Natural killer cell (primary cell): ENCODE measurements at regions not wholly inside any gene's neighbourhood (a gene's known extent, or its start where the extent isn't known, plus 50 kb on each side); places are given as distances from the start of the nearest gene placed in this dataset.

Experiments used
- ATAC-seq, 3 donors: fragments of 150-1000 bp in 2 of 3; fragments of 200-7000 bp in 1 of 3; cut with Tn5 transposase; 1 replicate in 1 of 3; 2 replicates in 2 of 3; pipeline ENCODE4 v1.10.0; 2021; ENCODE audit warnings: mild to moderate bottlenecking in 2 of 3, moderate library complexity in 2 of 3
- DNase-seq, 2 donors: peaks; one replicate each; pipeline versions ENCODE4 v3.0.0 to v3.0.0-alpha.2; 2013 to 2021; ENCODE audit warnings: mixed read lengths in 1 of 2
- H3K27ac ChIP-seq: one replicate; pipeline ENCODE4 v1.5.1; 2013; ENCODE audit warnings: mild to moderate bottlenecking, low read length
- H3K27me3 ChIP-seq: one replicate; pipeline ENCODE4 v1.6.1; 2013; ENCODE audit warnings: low read length; ENCODE audit not compliant: control insufficient read depth, insufficient read depth
- H3K36me3 ChIP-seq: one replicate; pipeline ENCODE4 v1.6.1; 2013; ENCODE audit warnings: low read length; ENCODE audit not compliant: control insufficient read depth, insufficient read depth
- H3K4me1 ChIP-seq: one replicate; pipeline ENCODE4 v1.6.1; 2013; ENCODE audit warnings: low read length; ENCODE audit not compliant: control insufficient read depth, insufficient read depth
- H3K4me3 ChIP-seq: one replicate; pipeline ENCODE4 v1.5.1; 2013; ENCODE audit warnings: low read length
- H3K9me3 ChIP-seq: one replicate; pipeline ENCODE4 v1.6.1; 2013; ENCODE audit warnings: low read length; ENCODE audit not compliant: control insufficient read depth, insufficient read depth
- H3K27ac Mint-ChIP-seq, 2 donors: one replicate each; pipeline ENCODE4 v1.8.0; 2022; ENCODE audit warnings: mild to moderate bottlenecking in 2 of 2, mixed read lengths in 2 of 2, moderate library complexity in 1 of 2
- H3K27me3 Mint-ChIP-seq, 2 donors: one replicate each; pipeline ENCODE4 v1.8.0; 2022; ENCODE audit warnings: low read depth in 2 of 2, mixed read lengths in 2 of 2
- H3K36me3 Mint-ChIP-seq: one replicate; pipeline ENCODE4 v1.8.0; 2022; ENCODE audit warnings: mixed read lengths
- H3K4me1 Mint-ChIP-seq, 2 donors: one replicate each; pipeline ENCODE4 v1.8.0; 2022; ENCODE audit warnings: mixed read lengths in 2 of 2
- H3K4me3 Mint-ChIP-seq: one replicate; pipeline ENCODE4 v1.8.0; 2022; ENCODE audit warnings: mild to moderate bottlenecking, moderate library complexity, mixed read lengths
- H3K9me3 Mint-ChIP-seq, 2 donors: one replicate each; pipeline ENCODE4 v1.8.0; 2022; ENCODE audit warnings: mixed read lengths in 2 of 2
- WGBS: methylation state at CpG from one replicate; pipeline ENCODE4 v1.1.7; 2013; ENCODE audit warnings: missing lambda C conversion rate; ENCODE audit not compliant: insufficient coverage; 5-methylcytosine and 5-hydroxymethylcytosine counted together
- intact Hi-C: fragments of 100-400 bp; cut with micrococcal nuclease; formaldehyde crosslinking; loops from one replicate; pipeline ENCODE4 v1.14.2; 2022
- TF ChIP-seq, protein P1 (sequence below): fragments of 200-600 bp; IDR thresholded peaks from one replicate; pipeline ENCODE4 v1.8.0; 2022; ENCODE audit warnings: antibody characterized with exemption

- DNase-seq: peak in 1 of 2 donors; percentile 42
- no peaks in the 10 kb centered on the region for H3K9me3 ChIP-seq
- TF ChIP-seq, protein P1, sequence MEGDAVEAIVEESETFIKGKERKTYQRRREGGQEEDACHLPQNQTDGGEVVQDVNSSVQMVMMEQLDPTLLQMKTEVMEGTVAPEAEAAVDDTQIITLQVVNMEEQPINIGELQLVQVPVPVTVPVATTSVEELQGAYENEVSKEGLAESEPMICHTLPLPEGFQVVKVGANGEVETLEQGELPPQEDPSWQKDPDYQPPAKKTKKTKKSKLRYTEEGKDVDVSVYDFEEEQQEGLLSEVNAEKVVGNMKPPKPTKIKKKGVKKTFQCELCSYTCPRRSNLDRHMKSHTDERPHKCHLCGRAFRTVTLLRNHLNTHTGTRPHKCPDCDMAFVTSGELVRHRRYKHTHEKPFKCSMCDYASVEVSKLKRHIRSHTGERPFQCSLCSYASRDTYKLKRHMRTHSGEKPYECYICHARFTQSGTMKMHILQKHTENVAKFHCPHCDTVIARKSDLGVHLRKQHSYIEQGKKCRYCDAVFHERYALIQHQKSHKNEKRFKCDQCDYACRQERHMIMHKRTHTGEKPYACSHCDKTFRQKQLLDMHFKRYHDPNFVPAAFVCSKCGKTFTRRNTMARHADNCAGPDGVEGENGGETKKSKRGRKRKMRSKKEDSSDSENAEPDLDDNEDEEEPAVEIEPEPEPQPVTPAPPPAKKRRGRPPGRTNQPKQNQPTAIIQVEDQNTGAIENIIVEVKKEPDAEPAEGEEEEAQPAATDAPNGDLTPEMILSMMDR: no peak
- Mint-ChIP-seq H3K9me3 (no peaks in the 10 kb centered on the region), H3K4me3 (no peak overlapping the region), H3K27ac (no peak overlapping the region), H3K36me3 (no peaks in the 10 kb centered on the region), H3K4me1 (peaks cover 0 to 3% of the 10 kb centered on the region in 2 donors), H3K27me3 (peaks cover 6 to 40% of the 10 kb centered on the region in 2 donors)
- H3K4me3 ChIP-seq: no peak overlapping the region
- no peaks in the 10 kb centered on the region for H3K27me3 ChIP-seq
- WGBS: 63% methylated on average over 2 of the region's 4 CpGs
- H3K4me1 ChIP-seq: no peaks in the 10 kb centered on the region
- no peaks in the 10 kb centered on the region for H3K36me3 ChIP-seq
- ATAC-seq: peak in 2 of 3 donors; percentile 64 to 66
- no peak overlapping the region for H3K27ac ChIP-seq
- intact Hi-C loops: no loop called here
These were observed 581.4 kb upstream of the DIPK2B start for GRCh38 chrX:45781901-45782553.

GRCh38 chrX:45778616-45779015 lies 577.9 kb upstream of the DIPK2B start:
- TF ChIP-seq, protein P1: no peak
- intact Hi-C loops: no loop called here
- Histone ChIP-seq H3K27me3 (no peaks in the 10 kb centered on the region), H3K4me1 (no peaks in the 10 kb centered on the region), H3K27ac (no peak overlapping the region), H3K36me3 (no peaks in the 10 kb centered on the region), H3K9me3 (no peaks in the 10 kb centered on the region), H3K4me3 (no peak overlapping the region)
- Mint-ChIP-seq H3K36me3 (no peaks in the 10 kb centered on the region), H3K4me3 (no peak overlapping the region), H3K9me3 (no peaks in the 10 kb centered on the region), H3K27me3 (peaks cover 2 to 29% of the 10 kb centered on the region in 2 donors), H3K4me1 (peaks cover 0 to 5% of the 10 kb centered on the region in 2 donors), H3K27ac (no peak overlapping the region)
- ATAC-seq (no peak), DNase-seq (no peak)
- WGBS: no CpG with 5 or more reads among the region's 1 CpG

GRCh38 chrX:45777366-45777765 lies 576.7 kb upstream of the DIPK2B start:
- no peaks in the 10 kb centered on the region for H3K9me3 ChIP-seq
- no peaks in the 10 kb centered on the region for H3K27me3 ChIP-seq
- Mint-ChIP-seq H3K4me1 (peaks cover 0 to 5% of the 10 kb centered on the region in 2 donors), H3K27ac (no peak overlapping the region), H3K36me3 (no peaks in the 10 kb centered on the region), H3K9me3 (no peaks in the 10 kb centered on the region), H3K4me3 (no peak overlapping the region), H3K27me3 (peaks cover 2 to 20% of the 10 kb centered on the region in 2 donors)
- no peak for ATAC-seq
- H3K4me3 ChIP-seq: no peak overlapping the region
- WGBS: 10% methylated on average over 1 of the region's 3 CpGs
- H3K36me3 ChIP-seq: no peaks in the 10 kb centered on the region
- TF ChIP-seq, protein P1: no peak
- DNase-seq: no peak
- no peak overlapping the region for H3K27ac ChIP-seq
- intact Hi-C loops: no loop called here
- H3K4me1 ChIP-seq: no peaks in the 10 kb centered on the region

DNA sequence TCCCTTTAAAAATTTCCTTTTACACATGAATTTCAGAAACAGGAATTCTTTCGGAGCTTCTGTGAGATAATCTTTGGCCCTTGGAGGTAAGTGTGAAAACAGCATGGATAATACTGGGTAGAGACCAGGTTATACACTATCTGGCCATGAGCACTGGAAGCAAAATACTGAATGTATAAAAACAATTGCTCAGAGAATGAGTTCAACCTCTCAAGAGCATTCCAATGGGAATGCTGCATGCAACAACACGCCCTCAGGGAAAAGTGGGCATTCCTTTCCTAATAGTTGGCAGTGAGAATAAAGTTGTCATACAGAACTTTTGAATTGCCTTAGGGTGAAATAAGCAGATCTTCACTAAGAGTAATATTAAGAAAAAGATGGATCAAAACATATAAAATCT lies 574.8 kb upstream of the DIPK2B start:
- ATAC-seq: no peak
- Histone ChIP-seq H3K4me3 (no peak overlapping the region), H3K9me3 (no peaks in the 10 kb centered on the region), H3K27me3 (no peaks in the 10 kb centered on the region), H3K36me3 (no peaks in the 10 kb centered on the region), H3K27ac (no peak overlapping the region), H3K4me1 (peaks cover 9% of the 10 kb centered on the region)
- no peaks in the 10 kb centered on the region for H3K9me3 Mint-ChIP-seq
- peaks cover 15 to 20% of the 10 kb centered on the region in 2 donors for H3K4me1 Mint-ChIP-seq
- H3K36me3 Mint-ChIP-seq: no peaks in the 10 kb centered on the region
- peaks cover 2 to 17% of the 10 kb centered on the region in 2 donors for H3K27me3 Mint-ChIP-seq
- 100% methylated on average over 2 of the region's 2 CpGs for WGBS
- no peak overlapping the region for H3K4me3 Mint-ChIP-seq
- no peak for DNase-seq
- intact Hi-C loops: no loop called here
- TF ChIP-seq, protein P1: no peak
- no peak overlapping the region for H3K27ac Mint-ChIP-seq
